Fibroblast of lung (primary cell): ENCODE measurements at regions not wholly inside any gene's neighbourhood (a gene's known extent, or its start where the extent isn't known, plus 50 kb on each side); places are given as distances from the start of the nearest gene placed in this dataset.

Experiments
- DNase-seq, 2 donors: peaks; one replicate each; pipeline versions ENCODE4 v3.0.0 to v3.0.0-alpha.2; 2010; ENCODE audit warnings: low read depth in 2 of 2
- H2AFZ ChIP-seq: 2 replicates; pipeline ENCODE4 v1.5.1; 2012; ENCODE audit warnings: low read length, control low read depth, inconsistent platforms
- H3K27ac ChIP-seq: 2 replicates; pipeline ENCODE4 v1.5.1; 2011; ENCODE audit warnings: low read length, control low read depth; ENCODE audit not compliant: insufficient read depth
- H3K27me3 ChIP-seq: 2 replicates; pipeline ENCODE4 v1.5.1; 2011; ENCODE audit warnings: mild to moderate bottlenecking, low read length; ENCODE audit not compliant: control insufficient read depth, insufficient read depth
- H3K36me3 ChIP-seq: 2 replicates; pipeline ENCODE4 v1.5.1; 2011; ENCODE audit warnings: low read length; ENCODE audit not compliant: control insufficient read depth, insufficient read depth
- H3K4me1 ChIP-seq: 2 replicates; pipeline ENCODE4 v1.5.1; 2011; ENCODE audit warnings: low read length; ENCODE audit not compliant: control insufficient read depth, insufficient read depth; ENCODE audit errors: extremely low read depth
- H3K4me2 ChIP-seq: 2 replicates; pipeline ENCODE4 v1.5.1; 2011; ENCODE audit warnings: low read length, control low read depth; ENCODE audit not compliant: insufficient read depth; ENCODE audit errors: extremely low read depth
- H3K4me3 ChIP-seq, 4 experiments: fragments of 200-600 bp in 1 of 4; sonication (generic) in 1 of 4; replicated peaks in 1 of 4; 2 replicates each; pipeline ENCODE4 v1.5.1; 2011 to 2016; ENCODE audit warnings: low read length in 4 of 4, low read depth in 3 of 4, mild to moderate bottlenecking in 3 of 4, control low read depth in 2 of 4, inconsistent platforms in 1 of 4, mixed read lengths in 1 of 4; ENCODE audit not compliant: insufficient read depth in 1 of 4; ENCODE audit errors: control extremely low read depth in 1 of 4
- H3K79me2 ChIP-seq: 2 replicates; pipeline ENCODE4 v1.5.1; 2012; ENCODE audit warnings: mild to moderate bottlenecking, low read length, inconsistent platforms; ENCODE audit not compliant: control insufficient read depth, insufficient read depth
- H3K9ac ChIP-seq: 2 replicates; pipeline ENCODE4 v1.5.1; 2011; ENCODE audit warnings: mild to moderate bottlenecking, low read length, control low read depth; ENCODE audit not compliant: insufficient read depth
- H3K9me3 ChIP-seq: 2 replicates; pipeline ENCODE4 v1.5.1; 2012; ENCODE audit warnings: low read depth, low read length; ENCODE audit not compliant: control insufficient read depth, insufficient read depth
- H4K20me1 ChIP-seq: 2 replicates; pipeline ENCODE4 v1.5.1; 2011; ENCODE audit warnings: low read length; ENCODE audit not compliant: control insufficient read depth, insufficient read depth; ENCODE audit errors: extremely low read depth
- EZH2 ChIP-seq: IDR thresholded peaks from 2 replicates; pipeline ENCODE4 v1.5.1; 2012; ENCODE audit warnings: low read length, control low read depth, mild to moderate bottlenecking; ENCODE audit errors: missing control alignments
- TF ChIP-seq, protein P1 (sequence below), 2 donors: IDR thresholded peaks in 1 of 2; conservative IDR thresholded peaks in 1 of 2; 1 replicate in 1 of 2; 2 replicates in 1 of 2; pipeline ENCODE4 v1.5.1; 2011 to 2012; ENCODE audit warnings: low read length in 2 of 2, control low read depth in 1 of 2, inconsistent platforms in 1 of 2, low read depth in 1 of 2, mild to moderate bottlenecking in 1 of 2

DNA sequence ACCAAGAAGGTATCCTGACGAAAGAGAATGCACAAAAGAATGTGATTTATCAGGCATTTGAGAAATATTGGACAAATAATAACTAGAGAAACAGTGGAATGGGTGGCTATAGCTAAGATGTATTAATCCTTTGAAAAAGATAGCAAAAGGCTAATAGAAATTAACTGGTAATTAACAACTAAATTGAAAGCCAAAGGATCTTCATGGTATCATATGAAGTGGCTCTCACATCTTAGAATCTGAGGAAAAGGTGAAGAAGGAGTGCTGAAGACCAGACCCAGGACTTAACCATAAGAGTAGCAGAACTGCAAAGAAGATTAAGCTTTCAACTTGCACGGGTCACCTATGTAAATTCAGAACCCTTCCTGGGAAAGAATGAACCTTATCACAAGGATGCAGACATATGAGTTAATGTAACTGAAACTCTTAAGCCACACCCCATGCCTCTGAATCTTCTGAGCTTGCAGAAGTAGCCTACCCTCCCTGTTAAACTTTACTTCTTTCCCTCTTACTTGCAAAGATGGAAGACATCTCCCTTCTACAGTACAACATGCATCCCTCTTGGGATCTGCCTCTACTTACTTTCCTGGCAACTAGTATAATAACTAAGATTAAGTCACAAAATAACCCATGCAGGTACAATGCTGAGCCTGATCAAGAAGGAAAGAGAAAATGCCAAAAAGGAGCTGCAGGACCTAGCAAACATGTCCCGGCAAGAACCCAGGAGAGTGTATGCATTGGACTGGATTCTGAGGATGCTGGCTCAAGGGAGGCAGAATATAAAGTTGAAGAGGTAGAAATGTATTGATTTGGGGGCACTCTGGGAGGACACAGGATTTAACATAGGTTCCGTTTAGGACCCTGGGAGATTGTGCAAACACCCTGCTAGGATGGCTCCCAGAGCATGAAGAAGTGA is 395.5 kb upstream of the SLC30A5 start:
- no peak for TF ChIP-seq EZH2
- TF ChIP-seq, protein P1, sequence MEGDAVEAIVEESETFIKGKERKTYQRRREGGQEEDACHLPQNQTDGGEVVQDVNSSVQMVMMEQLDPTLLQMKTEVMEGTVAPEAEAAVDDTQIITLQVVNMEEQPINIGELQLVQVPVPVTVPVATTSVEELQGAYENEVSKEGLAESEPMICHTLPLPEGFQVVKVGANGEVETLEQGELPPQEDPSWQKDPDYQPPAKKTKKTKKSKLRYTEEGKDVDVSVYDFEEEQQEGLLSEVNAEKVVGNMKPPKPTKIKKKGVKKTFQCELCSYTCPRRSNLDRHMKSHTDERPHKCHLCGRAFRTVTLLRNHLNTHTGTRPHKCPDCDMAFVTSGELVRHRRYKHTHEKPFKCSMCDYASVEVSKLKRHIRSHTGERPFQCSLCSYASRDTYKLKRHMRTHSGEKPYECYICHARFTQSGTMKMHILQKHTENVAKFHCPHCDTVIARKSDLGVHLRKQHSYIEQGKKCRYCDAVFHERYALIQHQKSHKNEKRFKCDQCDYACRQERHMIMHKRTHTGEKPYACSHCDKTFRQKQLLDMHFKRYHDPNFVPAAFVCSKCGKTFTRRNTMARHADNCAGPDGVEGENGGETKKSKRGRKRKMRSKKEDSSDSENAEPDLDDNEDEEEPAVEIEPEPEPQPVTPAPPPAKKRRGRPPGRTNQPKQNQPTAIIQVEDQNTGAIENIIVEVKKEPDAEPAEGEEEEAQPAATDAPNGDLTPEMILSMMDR (conservative IDR thresholded peaks at IDR 0.05 in 1 of 2, IDR thresholded peaks at IDR 0.05 in 1 of 2; ENCODE audit: low read depth in 1 of 2, low read length in 2 of 2) = no peak
- Histone ChIP-seq H3K27ac (no peak overlapping the region), H4K20me1 (no peaks in the 10 kb centered on the region), H3K79me2 (no peaks in the 10 kb centered on the region), H3K4me3 (no peak overlapping the region), H3K27me3 (no peaks in the 10 kb centered on the region), H3K9me3 (no peaks in the 10 kb centered on the region), H2AFZ (no peak overlapping the region), H3K4me1 (no peaks in the 10 kb centered on the region), H3K36me3 (no peaks in the 10 kb centered on the region), H3K4me2 (no peak overlapping the region), H3K9ac (no peak overlapping the region)
- DNase-seq = no peak

DNA sequence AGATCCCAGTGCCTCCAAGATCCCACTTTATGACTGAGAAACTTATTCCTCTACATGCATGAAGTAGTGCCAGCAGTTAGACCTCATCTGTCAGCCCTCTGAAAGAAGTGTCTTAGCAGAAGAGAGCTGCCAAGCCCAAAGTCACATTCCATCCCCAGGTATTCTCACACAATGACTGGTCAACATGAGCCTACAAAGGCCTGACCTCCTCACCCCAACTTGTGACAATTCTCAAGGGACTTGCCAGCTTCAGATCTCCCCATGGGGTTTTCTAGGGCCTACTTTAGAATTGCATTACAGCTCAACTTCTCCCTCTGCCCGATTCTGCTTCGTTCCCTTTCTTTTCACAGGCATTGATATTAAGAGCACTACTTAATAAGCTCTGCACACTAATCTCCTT is 393.8 kb upstream of the SLC30A5 start:
- H3K27ac ChIP-seq = no peak overlapping the region
- no peak overlapping the region for H3K9ac ChIP-seq
- no peak for DNase-seq
- H3K4me3 ChIP-seq = no peak overlapping the region
- no peaks in the 10 kb centered on the region for H3K9me3 ChIP-seq
- H3K4me1 ChIP-seq = no peaks in the 10 kb centered on the region
- no peaks in the 10 kb centered on the region for H3K27me3 ChIP-seq
- no peak overlapping the region for H3K4me2 ChIP-seq
- H4K20me1 ChIP-seq = no peaks in the 10 kb centered on the region
- H3K79me2 ChIP-seq = no peaks in the 10 kb centered on the region
- TF ChIP-seq, protein P1 (conservative IDR thresholded peaks at IDR 0.05 in 1 of 2, IDR thresholded peaks at IDR 0.05 in 1 of 2; ENCODE audit: low read depth in 1 of 2, low read length in 2 of 2) = no peak
- TF ChIP-seq EZH2 = no peak
- H2AFZ ChIP-seq = no peak overlapping the region
- H3K36me3 ChIP-seq = no peaks in the 10 kb centered on the region

DNA sequence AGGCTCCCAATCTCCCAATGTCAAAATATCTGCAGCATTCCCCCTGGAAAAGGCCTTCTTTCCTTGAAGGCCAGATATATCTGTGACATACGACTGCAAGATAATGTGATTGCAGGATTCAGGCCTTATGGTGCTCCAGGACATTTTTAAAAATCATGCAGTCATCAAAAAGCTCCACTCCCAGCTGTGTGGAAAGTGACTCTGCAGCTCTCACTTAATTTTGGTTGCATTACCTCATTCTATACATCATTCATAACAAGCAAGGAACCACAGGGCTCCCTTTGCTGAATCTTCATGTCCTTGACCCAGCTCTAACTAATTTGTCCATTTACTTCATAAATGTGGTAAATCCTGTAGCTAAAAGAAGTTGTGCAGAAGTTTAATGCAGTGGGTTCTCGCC is 386.2 kb upstream of the SLC30A5 start:
- H4K20me1 ChIP-seq = no peaks in the 10 kb centered on the region
- no peaks in the 10 kb centered on the region for H3K79me2 ChIP-seq
- H3K4me1 ChIP-seq = no peaks in the 10 kb centered on the region
- no peak for DNase-seq
- no peak for TF ChIP-seq EZH2
- TF ChIP-seq, protein P1 (conservative IDR thresholded peaks at IDR 0.05 in 1 of 2, IDR thresholded peaks at IDR 0.05 in 1 of 2; ENCODE audit: low read depth in 1 of 2, low read length in 2 of 2) = no peak
- no peak overlapping the region for H3K4me2 ChIP-seq
- no peaks in the 10 kb centered on the region for H3K27me3 ChIP-seq
- H3K4me3 ChIP-seq = no peak overlapping the region
- H2AFZ ChIP-seq = no peak overlapping the region
- H3K27ac ChIP-seq = no peak overlapping the region
- no peaks in the 10 kb centered on the region for H3K9me3 ChIP-seq
- H3K9ac ChIP-seq = no peak overlapping the region
- H3K36me3 ChIP-seq = no peaks in the 10 kb centered on the region
